Activated CD4-positive, alpha-beta T cell treated with anti-CD3 and anti-CD28 coated beads, Interleukin-2, amount 10 ng/mL, durations not matched to agents 7 days and 5 days (primary cell): ENCODE measurements at regions not wholly inside any gene's neighbourhood (a gene's known extent, or its start where the extent isn't known, plus 50 kb on each side); places are given as distances from the start of the nearest gene placed in this dataset.

ENCODE experiments used
- CTCF ChIA-PET: fragments of 350-600 bp; sonication (Branson Sonifier 250); formaldehyde crosslinking; loops from one replicate; lab custom pipeline; 2021; ENCODE audit warnings: antibody characterized with exemption; lab: Charles Lee
- POLR2A ChIA-PET: fragments of 350-600 bp; sonication (Branson Sonifier 250); formaldehyde crosslinking; loops from one replicate; lab custom pipeline; 2021; ENCODE audit warnings: antibody characterized with exemption; lab: Charles Lee
- DNase-seq: peaks from one replicate; pipeline ENCODE4 v3.0.0-alpha.2; 2020
- H3K27ac Mint-ChIP-seq: one replicate; pipeline ENCODE4 v1.8.0; 2021; ENCODE audit warnings: mild to moderate bottlenecking, moderate library complexity, mixed read lengths
- H3K27me3 Mint-ChIP-seq: one replicate; pipeline ENCODE4 v1.8.0; 2021; ENCODE audit warnings: mixed read lengths
- H3K36me3 Mint-ChIP-seq: one replicate; pipeline ENCODE4 v1.8.0; 2021; ENCODE audit warnings: low read depth, mixed read lengths
- H3K4me1 Mint-ChIP-seq: one replicate; pipeline ENCODE4 v1.8.0; 2021; ENCODE audit warnings: mixed read lengths
- H3K4me3 Mint-ChIP-seq: one replicate; pipeline ENCODE4 v1.8.0; 2021; ENCODE audit warnings: mild to moderate bottlenecking, moderate library complexity, mixed read lengths
- H3K9me3 Mint-ChIP-seq: one replicate; pipeline ENCODE4 v1.8.0; 2021; ENCODE audit warnings: mixed read lengths

GRCh38 chr17:77690271-77691161, 268.0 kb upstream of the TNRC6C start:
- CTCF ChIA-PET: interaction anchor here (0.9 to 1.3 kb wide), 2 partner anchors 11 to 560 kb away, joined by 3 to 4 read pairs; no protein-coding TSS in a partner anchor
- no peaks in the 10 kb centered on the region for H3K9me3 Mint-ChIP-seq
- H3K4me3 Mint-ChIP-seq: no peak overlapping the region
- DNase-seq: peak; percentile 26
- peak overlapping the region; percentile 34 for H3K27ac Mint-ChIP-seq
- POLR2A ChIA-PET: no interaction called here
- H3K27me3 Mint-ChIP-seq: peaks cover 13% of the 10 kb centered on the region
- no peaks in the 10 kb centered on the region for H3K36me3 Mint-ChIP-seq
- H3K4me1 Mint-ChIP-seq: peaks cover 38% of the 10 kb centered on the region

GRCh38 chr17:77691216-77692085, 267.1 kb upstream of the TNRC6C start:
- no peaks in the 10 kb centered on the region for H3K9me3 Mint-ChIP-seq
- H3K36me3 Mint-ChIP-seq: no peaks in the 10 kb centered on the region
- peaks cover 40% of the 10 kb centered on the region for H3K4me1 Mint-ChIP-seq
- peak overlapping the region; percentile 36 for H3K27ac Mint-ChIP-seq
- POLR2A ChIA-PET: no interaction called here
- CTCF ChIA-PET: interaction anchor here (0.9 to 1.3 kb wide), 2 partner anchors 12 to 560 kb away, joined by 3 to 4 read pairs; no protein-coding TSS in a partner anchor
- peaks cover 15% of the 10 kb centered on the region for H3K27me3 Mint-ChIP-seq
- no peak for DNase-seq
- no peak overlapping the region for H3K4me3 Mint-ChIP-seq

DNA sequence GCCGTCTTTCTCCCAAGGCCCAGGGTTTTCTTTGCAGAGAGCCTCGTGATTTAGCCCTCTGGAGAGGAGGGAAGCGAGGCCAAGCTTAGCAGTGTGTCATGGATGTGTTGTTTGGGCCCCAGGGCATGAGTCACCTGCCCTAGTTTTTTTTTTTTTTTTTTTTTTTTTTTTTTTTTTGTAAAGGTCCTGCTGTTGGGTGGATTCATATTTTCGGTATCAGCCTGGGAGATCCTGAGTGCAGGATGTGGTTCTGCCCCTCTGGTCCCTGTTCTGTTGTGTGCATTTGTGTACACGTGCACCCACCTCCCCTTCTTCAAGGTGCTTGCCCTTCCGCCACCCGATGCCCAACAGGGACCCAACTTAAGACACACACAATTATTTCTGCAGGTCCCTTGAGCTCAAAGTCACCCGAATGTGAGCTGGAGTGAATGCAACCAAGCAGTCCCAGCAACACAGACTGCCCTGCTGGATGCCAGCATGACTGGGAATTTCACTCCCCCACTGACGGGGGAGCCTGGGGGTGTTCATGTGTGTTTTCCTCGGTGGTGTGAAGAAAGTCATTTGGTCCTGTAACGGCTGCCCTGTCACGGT, 265.8 kb upstream of the TNRC6C start:
- POLR2A ChIA-PET: no interaction called here
- Mint-ChIP-seq H3K36me3 (no peaks in the 10 kb centered on the region), H3K27ac (peak overlapping the region; percentile 48), H3K4me1 (peaks cover 46% of the 10 kb centered on the region), H3K4me3 (no peak overlapping the region), H3K27me3 (peaks cover 21% of the 10 kb centered on the region), H3K9me3 (no peaks in the 10 kb centered on the region)
- no peak for DNase-seq
- CTCF ChIA-PET: interaction anchor here (0.8 kb wide), 1 partner anchor 44 kb away, joined by 3 read pairs; no protein-coding TSS in a partner anchor

DNA sequence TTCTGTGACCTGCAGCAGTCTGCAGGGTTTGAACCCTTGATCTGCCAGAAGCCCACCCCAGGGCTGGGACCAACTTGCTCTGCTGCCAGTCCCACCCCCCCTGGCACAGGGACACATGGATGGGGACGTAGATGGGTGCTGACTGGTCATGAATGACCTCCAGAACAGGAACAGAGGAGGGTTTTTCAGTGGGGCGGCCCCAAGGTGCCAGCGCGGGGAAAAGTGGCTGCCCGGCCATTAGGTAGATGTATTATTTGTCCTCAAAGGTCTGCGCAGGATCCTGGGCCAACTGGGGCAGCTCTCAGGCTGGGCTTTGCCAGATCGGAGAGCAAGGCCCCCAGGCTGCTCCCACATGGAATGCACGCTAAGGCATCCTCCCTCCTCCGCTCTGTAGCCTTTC, 265.2 kb upstream of the TNRC6C start:
- CTCF ChIA-PET: interaction anchor here (0.8 kb wide), 1 partner anchor 43 kb away, joined by 3 read pairs; no protein-coding TSS in a partner anchor
- POLR2A ChIA-PET: no interaction called here
- H3K9me3 Mint-ChIP-seq: no peaks in the 10 kb centered on the region
- H3K4me1 Mint-ChIP-seq: peaks cover 46% of the 10 kb centered on the region
- no peak overlapping the region for H3K27ac Mint-ChIP-seq
- no peak for DNase-seq
- H3K4me3 Mint-ChIP-seq: no peak overlapping the region
- no peaks in the 10 kb centered on the region for H3K36me3 Mint-ChIP-seq
- H3K27me3 Mint-ChIP-seq: peaks cover 21% of the 10 kb centered on the region

DNA sequence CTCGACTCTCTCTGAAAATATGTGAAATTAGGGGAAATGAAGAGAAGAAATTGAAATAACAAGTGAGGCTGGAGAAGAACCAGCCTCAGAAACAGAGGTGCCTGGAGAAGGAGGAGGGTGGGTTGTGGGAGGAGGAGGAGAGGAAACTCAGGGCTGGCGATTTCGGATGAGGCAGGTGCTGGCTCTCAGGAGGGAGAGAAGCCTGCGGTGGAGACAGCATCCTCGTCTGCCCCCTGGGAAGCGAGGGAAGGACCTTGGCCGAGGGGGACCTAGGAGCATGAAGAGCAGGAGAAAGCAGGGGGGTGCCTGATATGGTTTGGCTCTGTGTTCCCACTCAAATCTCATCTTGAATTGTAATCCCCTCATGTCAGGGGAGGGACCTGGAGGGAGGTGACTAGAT, 264.7 kb upstream of the TNRC6C start:
- H3K27me3 Mint-ChIP-seq: peaks cover 21% of the 10 kb centered on the region
- ChIA-PET POLR2A (no interaction called here), CTCF (interaction anchor here (0.6 kb wide), 1 partner anchor 147 kb away, joined by 3 read pairs; no protein-coding TSS in a partner anchor)
- no peak overlapping the region for H3K4me3 Mint-ChIP-seq
- no peak for DNase-seq
- H3K9me3 Mint-ChIP-seq: no peaks in the 10 kb centered on the region
- H3K27ac Mint-ChIP-seq: no peak overlapping the region
- H3K36me3 Mint-ChIP-seq: no peaks in the 10 kb centered on the region
- H3K4me1 Mint-ChIP-seq: peaks cover 46% of the 10 kb centered on the region

- DNase-seq: no peak
- H3K27ac Mint-ChIP-seq: no peak overlapping the region
- ChIA-PET CTCF (interaction anchor here (0.6 kb wide), 1 partner anchor 148 kb away, joined by 3 read pairs; no protein-coding TSS in a partner anchor), POLR2A (no interaction called here)
- H3K9me3 Mint-ChIP-seq: no peaks in the 10 kb centered on the region
- no peaks in the 10 kb centered on the region for H3K36me3 Mint-ChIP-seq
- peaks cover 46% of the 10 kb centered on the region for H3K4me1 Mint-ChIP-seq
- H3K4me3 Mint-ChIP-seq: no peak overlapping the region
- H3K27me3 Mint-ChIP-seq: peaks cover 21% of the 10 kb centered on the region
Observed at GRCh38 chr17:77694391-77695363, 263.8 kb upstream of the TNRC6C start.

DNA sequence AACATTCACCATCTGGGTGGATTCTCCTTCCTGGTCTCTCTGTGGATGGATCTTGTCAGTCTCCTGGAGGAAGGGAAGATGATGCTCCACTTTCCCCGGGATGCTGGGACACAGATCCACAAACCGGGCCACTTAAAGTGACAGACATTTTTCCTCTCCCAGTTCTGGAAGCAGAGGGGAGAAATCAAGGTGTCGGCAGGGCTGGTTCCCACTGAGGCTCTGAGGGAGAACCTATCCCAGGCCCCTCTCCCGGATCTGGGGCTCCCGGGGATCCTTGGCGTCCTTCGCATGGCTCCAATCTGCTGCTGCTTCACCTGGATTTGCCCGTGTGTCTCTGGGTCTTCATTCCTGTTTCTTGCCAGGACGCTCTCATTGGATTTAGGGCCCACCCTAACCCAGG, 263.1 kb upstream of the TNRC6C start:
- H3K27me3 Mint-ChIP-seq: peaks cover 21% of the 10 kb centered on the region

GRCh38 chr17:77696151-77696720, 262.3 kb upstream of the TNRC6C start:
- Mint-ChIP-seq H3K4me1 (peaks cover 34% of the 10 kb centered on the region), H3K9me3 (peaks cover 3% of the 10 kb centered on the region), H3K27ac (no peak overlapping the region), H3K4me3 (no peak overlapping the region), H3K36me3 (no peaks in the 10 kb centered on the region), H3K27me3 (peaks cover 26% of the 10 kb centered on the region)
- DNase-seq: peak; percentile 4
- CTCF ChIA-PET: no interaction called here
- POLR2A ChIA-PET: no interaction called here

More for the DNA sequence above, 263.1 kb upstream of the TNRC6C start:
- Mint-ChIP-seq H3K27ac (no peak overlapping the region), H3K9me3 (no peaks in the 10 kb centered on the region), H3K4me1 (peaks cover 43% of the 10 kb centered on the region), H3K36me3 (no peaks in the 10 kb centered on the region), H3K4me3 (no peak overlapping the region)
- peak; percentile 4 for DNase-seq
- CTCF ChIA-PET: no interaction called here
- POLR2A ChIA-PET: no interaction called here

- Mint-ChIP-seq H3K9me3 (peaks cover 9% of the 10 kb centered on the region), H3K4me3 (no peak overlapping the region), H3K4me1 (peaks cover 28% of the 10 kb centered on the region), H3K27me3 (peaks cover 26% of the 10 kb centered on the region), H3K36me3 (no peaks in the 10 kb centered on the region), H3K27ac (peak overlapping the region; percentile 42)
- peak; percentile 5 for DNase-seq
- CTCF ChIA-PET: interaction anchor here (0.9 to 1.0 kb wide), 2 partner anchors 8 to 14 kb away, joined by 4 to 5 read pairs; no protein-coding TSS in a partner anchor
- POLR2A ChIA-PET: no interaction called here
Observed at GRCh38 chr17:77696721-77697460, 261.6 kb upstream of the TNRC6C start.

GRCh38 chr17:77697480-77698400, 260.8 kb upstream of the TNRC6C start:
- no peaks in the 10 kb centered on the region for H3K36me3 Mint-ChIP-seq

More at GRCh38 chr17:77697480-77698400, 260.8 kb upstream of the TNRC6C start:
- ChIA-PET CTCF (interaction anchor here (0.9 to 1.0 kb wide), 2 partner anchors 9 to 13 kb away, joined by 4 to 5 read pairs; no protein-coding TSS in a partner anchor), POLR2A (no interaction called here)
- Mint-ChIP-seq H3K4me1 (peaks cover 20% of the 10 kb centered on the region), H3K27ac (peak overlapping the region; percentile 42), H3K4me3 (no peak overlapping the region), H3K9me3 (peaks cover 15% of the 10 kb centered on the region), H3K27me3 (peaks cover 26% of the 10 kb centered on the region)
- peak; percentile 4 for DNase-seq
